ENCODE measurements at regions not wholly inside any gene's neighbourhood (a gene's known extent, or its start where the extent isn't known, plus 50 kb on each side); places are given as distances from the start of the nearest gene placed in this dataset.

- no peak for DNase-seq (ENCODE audit: low read depth in 1 of 2, low spot score in 1 of 2)
These were observed 140.2 kb upstream of the CTTNBP2 start for GRCh38 chr7:118013252-118014010.

- DNase-seq (ENCODE audit: low read depth in 1 of 2, low spot score in 1 of 2): no peak
These were observed 149.3 kb upstream of the CTTNBP2 start for GRCh38 chr7:118022546-118022945.

GRCh38 chr7:118026791-118027190, 153.6 kb upstream of the CTTNBP2 start:
- DNase-seq (ENCODE audit: low read depth in 1 of 2, low spot score in 1 of 2): no peak

GRCh38 chr7:118028226-118028625, 155.0 kb upstream of the CTTNBP2 start:
- no peak for DNase-seq (ENCODE audit: low read depth in 1 of 2, low spot score in 1 of 2)

- DNase-seq (ENCODE audit: low read depth in 1 of 2, low spot score in 1 of 2): no peak
These were observed 154.0 kb upstream of the LSM8 start for GRCh38 chr7:118029826-118030422.

GRCh38 chr7:118033273-118033672, 150.7 kb upstream of the LSM8 start:
- no peak for DNase-seq (ENCODE audit: low read depth in 1 of 2, low spot score in 1 of 2)

- DNase-seq (ENCODE audit: low read depth in 1 of 2, low spot score in 1 of 2): no peak
These were observed 143.9 kb upstream of the LSM8 start for GRCh38 chr7:118039963-118040489.

GRCh38 chr7:118040562-118040961, 143.4 kb upstream of the LSM8 start:
- no peak for DNase-seq (ENCODE audit: low read depth in 1 of 2, low spot score in 1 of 2)

GRCh38 chr7:118041251-118041878, 142.6 kb upstream of the LSM8 start:
- DNase-seq (ENCODE audit: low read depth in 1 of 2, low spot score in 1 of 2): no peak

- DNase-seq (ENCODE audit: low read depth in 1 of 2, low spot score in 1 of 2): no peak
These were observed 138.3 kb upstream of the LSM8 start for GRCh38 chr7:118045629-118046028.

- no peak for DNase-seq (ENCODE audit: low read depth in 1 of 2, low spot score in 1 of 2)
These were observed 137.9 kb upstream of the LSM8 start for GRCh38 chr7:118046086-118046485.

- no peak for DNase-seq (ENCODE audit: low read depth in 1 of 2, low spot score in 1 of 2)
These were observed 137.2 kb upstream of the LSM8 start for GRCh38 chr7:118046801-118047200.

GRCh38 chr7:118052336-118052735, 131.6 kb upstream of the LSM8 start:
- no peak for DNase-seq (ENCODE audit: low read depth in 1 of 2, low spot score in 1 of 2)

GRCh38 chr7:118053353-118053752, 130.6 kb upstream of the LSM8 start:
- DNase-seq (ENCODE audit: low read depth in 1 of 2, low spot score in 1 of 2): no peak

GRCh38 chr7:118054529-118054928, 129.4 kb upstream of the LSM8 start:
- no peak for DNase-seq (ENCODE audit: low read depth in 1 of 2, low spot score in 1 of 2)

- DNase-seq (ENCODE audit: low read depth in 1 of 2, low spot score in 1 of 2): no peak
These were observed 128.3 kb upstream of the LSM8 start for GRCh38 chr7:118055647-118056046.

- DNase-seq (ENCODE audit: low read depth in 1 of 2, low spot score in 1 of 2): no peak
These were observed 126.6 kb upstream of the LSM8 start for GRCh38 chr7:118057404-118057803.

- DNase-seq (ENCODE audit: low read depth in 1 of 2, low spot score in 1 of 2): no peak
These were observed 124.8 kb upstream of the LSM8 start for GRCh38 chr7:118059209-118059608.

- DNase-seq (ENCODE audit: low read depth in 1 of 2, low spot score in 1 of 2): no peak
These were observed 123.3 kb upstream of the LSM8 start for GRCh38 chr7:118060692-118061091.

- no peak for DNase-seq (ENCODE audit: low read depth in 1 of 2, low spot score in 1 of 2)
These were observed 122.6 kb upstream of the LSM8 start for GRCh38 chr7:118061386-118061785.

- DNase-seq (ENCODE audit: low read depth in 1 of 2, low spot score in 1 of 2): no peak
These were observed 110.9 kb upstream of the LSM8 start for GRCh38 chr7:118072893-118073674.

Data from stimulated activated CD4-positive, alpha-beta T cell treated with anti-CD3 and anti-CD28 coated beads, Interleukin-15, amount 100 ng/mL, for 1 hour (primary cell).